ENCODE measurements at regions not wholly inside any gene's neighbourhood (a gene's known extent, or its start where the extent isn't known, plus 50 kb on each side); places are given as distances from the start of the nearest gene placed in this dataset.
"Not testable (repeated sequence)": the region's sequence is repeated elsewhere in the genome, so short reads cannot be mapped to it uniquely, and the experiment has no call there.

DNA sequence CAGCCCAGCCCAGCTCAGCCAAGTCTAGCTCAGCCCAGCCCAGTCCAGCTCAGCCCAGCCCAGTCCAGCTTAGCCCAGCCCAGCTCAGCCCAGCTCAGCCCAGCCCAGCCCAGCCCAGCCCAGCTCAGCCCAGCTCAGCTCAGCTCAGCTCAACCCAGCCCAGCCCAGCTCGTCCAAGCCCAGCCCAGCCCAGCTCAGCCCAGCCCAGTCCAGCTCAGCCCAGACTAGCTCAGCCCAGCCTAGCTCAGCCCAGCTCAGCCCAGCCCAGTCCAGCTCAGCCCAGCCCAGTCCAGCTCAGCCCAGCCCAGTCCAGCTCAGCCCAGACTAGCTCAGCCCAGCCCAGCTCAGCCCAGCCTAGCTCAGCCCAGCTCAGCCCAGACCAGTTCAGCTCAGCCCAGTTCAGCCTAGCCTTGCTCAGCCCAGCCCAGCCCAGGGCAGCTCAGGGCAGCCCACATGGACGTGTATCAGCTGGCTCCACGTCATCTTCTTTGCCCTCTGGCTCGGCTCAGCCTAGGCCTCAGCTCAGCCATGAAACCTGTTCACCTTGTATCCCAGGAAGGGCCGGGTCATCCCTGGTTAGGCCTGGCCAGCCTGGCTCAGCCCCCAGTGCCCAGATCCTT lies 185.6 kb downstream of the TMEM121 start:
- no peak for DNase-seq

DNA sequence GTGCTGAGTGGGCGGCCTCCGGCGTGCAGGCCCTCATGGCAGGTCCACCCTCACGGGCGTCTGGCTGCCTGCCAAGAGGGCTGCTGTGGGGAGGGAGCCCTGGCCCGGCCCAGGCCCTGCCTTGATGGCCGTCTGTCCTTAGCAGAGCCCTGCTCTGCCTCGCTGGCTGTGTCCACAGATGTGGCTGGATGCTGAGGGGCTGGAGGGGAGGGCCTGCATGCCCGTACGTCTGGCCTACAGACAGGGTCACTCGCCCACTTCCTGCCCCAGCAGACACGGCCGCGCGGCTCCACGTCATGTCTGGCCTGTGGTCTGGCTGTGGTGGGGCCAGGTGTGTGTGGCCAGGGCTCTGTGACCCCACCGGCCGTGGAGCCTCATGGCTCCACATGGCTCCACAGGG lies 186.3 kb downstream of the TMEM121 start:
- DNase-seq, result not testable (repeated sequence)

DNA sequence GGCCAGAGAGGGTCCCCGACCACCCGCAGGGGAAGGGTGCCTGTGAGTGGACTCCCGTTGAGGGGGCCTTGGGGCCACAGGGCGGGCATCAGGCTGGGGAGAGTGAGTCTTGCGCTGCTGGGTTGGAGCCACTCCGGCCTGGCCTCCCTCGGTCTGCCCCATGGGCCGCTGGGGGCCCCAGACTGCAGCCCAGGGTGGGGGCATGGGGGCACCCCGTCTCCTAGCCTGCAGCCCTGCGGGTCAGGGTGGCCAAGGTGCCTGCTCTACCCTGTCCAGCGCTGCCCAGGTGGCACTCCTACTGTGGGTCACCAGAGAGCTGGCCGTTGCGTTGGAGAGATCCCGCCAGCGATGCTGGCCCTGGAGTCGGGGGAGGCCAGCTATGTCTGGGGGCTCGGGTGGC lies 186.8 kb downstream of the TMEM121 start:
- not testable (repeated sequence) for DNase-seq

DNA sequence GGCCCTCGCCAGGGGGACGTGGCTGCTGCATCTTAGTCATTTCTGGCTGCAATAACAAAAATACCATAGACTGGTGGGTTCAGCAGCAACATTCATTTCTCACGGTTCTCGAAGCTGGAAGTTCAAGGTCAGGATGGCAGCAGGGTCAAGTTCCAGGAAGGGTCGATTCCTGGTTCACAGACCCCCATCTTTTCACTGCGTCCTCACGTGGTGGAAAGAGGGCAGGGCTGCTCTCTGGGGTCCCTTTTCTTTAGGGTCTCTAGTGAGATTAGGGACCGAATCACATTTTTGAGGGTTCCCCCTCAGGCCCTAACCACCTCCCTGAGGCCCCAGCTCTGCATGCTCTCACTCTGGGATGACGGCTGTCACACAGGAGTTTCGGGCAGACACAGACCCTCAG lies 187.5 kb downstream of the TMEM121 start:
- not testable (repeated sequence) for DNase-seq

DNA sequence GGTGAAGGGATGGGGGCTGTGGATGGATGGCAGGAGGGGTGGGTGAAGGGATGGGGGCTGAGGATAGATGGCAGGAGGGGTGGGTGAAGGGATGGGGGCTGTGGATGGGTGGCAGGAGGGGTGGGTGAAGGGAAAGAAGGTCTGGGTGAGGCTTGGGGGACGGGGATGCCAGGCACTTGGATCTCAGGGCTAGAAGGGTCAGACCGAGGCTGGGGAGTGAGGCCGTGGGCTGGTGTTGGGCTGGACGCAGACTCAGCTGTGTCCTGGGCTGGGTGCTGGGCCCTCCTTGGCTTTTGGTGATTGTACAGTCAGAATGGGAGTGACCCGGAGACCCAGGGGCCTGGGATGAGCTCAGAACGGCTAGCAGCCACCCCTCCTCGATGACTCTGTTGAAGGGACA lies 192.4 kb downstream of the TMEM121 start:
- DNase-seq, result not testable (repeated sequence)

DNA sequence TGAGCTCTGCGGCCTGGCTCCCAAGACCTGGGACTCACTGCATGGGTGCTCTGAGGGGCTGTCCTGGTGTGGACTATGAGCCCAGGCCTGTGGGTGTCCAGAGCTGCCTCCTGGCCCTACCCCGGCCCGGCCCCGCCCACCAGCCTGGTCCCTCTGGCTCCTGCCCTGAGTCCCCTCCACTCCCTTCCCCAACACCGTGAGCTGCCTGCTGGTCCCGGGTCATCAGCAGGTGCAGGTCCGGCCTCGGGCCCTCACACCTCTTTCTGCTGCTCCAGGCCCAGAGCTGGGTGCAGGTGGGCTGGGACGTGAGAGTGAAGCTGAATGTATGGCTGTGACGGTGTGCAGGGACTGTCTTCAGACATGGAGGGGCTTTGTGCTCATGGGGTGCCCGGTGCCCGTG lies 193.7 kb downstream of the TMEM121 start:
- not testable (repeated sequence) for DNase-seq

DNA sequence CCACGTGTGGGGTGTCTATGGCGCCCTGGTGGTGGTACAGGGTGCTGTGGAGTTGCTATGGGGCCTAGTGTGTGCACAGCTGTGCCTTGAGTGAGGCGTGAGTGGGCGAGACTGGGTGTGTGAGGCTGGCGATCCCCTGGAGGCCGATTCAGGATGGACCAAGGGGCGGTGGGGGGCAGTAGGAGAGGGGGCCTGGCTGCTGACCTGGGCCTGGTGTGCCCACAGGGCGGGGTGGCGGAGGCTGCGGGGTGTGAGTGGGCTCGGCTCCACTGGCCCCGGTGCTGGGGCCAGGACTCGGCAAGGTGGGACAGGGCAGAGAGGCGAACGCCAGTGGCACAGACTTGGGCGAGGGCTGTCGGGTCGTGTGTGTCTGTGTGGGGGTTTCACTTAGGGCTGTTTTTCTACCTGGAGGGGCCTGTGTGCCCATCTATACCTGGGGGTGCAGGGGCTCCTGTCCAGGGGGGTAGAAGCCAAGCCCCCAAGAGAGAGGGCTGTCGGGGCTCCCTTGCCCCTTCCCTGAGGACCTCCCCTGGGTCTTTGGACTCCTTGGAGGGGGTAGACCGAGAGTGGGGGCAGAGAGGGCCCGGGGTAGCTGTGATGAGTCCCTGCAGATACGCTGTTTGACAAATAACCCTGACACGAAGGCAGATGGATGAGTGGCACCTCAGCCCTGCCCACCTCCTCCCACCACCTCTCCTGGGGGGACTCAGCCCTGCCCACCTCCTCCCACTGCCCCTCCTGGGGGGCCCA lies 194.6 kb downstream of the TMEM121 start:
- not testable (repeated sequence) for DNase-seq

DNA sequence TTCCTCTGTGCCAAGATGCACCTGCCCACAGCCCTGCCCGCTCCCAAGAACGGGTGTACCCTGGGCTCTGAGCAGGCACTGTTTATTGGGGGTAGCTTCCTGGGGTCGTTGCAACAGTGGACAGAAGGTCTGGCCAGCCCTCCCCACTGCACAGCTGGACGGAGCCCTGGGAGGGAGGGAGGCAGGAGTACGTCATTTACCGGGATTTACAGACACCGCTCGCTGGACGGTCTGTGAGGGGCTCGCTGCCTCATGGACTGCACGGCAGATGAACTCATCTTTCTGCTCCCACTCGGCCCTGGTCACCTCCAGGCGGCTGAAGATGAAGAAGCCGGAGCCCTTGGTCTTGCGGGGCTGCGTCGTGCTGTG lies 195.2 kb downstream of the TMEM121 start:
- DNase-seq, result not testable (repeated sequence)

DNA sequence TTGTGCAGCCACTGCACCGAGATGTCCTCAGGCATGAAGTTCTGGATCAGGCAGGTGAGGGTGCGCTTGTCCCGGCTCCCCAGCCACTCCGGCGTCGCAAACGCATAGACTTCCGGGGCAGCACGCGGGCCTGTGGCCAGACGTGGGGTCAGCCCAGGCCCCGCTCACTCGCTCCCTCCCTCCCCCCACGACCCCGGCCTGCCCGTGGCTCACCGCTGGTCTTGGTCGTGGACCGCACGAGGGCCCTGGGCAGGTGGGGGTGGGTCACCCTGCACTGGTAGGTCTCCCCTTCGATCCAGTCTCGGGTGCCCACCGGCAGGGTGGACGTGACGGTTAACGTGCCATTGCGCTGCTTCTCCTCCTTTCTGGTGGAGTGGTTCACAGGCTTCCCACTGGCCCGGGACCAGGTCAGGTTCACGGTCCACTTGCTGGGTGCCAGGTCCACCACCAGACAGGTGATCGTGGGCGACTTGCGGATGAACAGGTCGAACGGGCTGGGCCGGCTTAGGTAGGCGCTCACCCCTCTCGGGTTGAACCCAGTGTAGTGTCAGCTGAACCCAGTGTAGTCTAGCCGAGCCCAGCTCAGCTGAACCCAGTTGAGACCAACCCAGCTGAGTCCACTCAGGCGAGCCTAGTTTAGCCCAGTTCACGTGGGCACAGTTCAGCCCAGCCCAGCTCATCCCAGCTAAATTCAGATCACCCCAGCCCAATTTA lies 195.8 kb downstream of the TMEM121 start:
- DNase-seq, result not testable (repeated sequence)

DNA sequence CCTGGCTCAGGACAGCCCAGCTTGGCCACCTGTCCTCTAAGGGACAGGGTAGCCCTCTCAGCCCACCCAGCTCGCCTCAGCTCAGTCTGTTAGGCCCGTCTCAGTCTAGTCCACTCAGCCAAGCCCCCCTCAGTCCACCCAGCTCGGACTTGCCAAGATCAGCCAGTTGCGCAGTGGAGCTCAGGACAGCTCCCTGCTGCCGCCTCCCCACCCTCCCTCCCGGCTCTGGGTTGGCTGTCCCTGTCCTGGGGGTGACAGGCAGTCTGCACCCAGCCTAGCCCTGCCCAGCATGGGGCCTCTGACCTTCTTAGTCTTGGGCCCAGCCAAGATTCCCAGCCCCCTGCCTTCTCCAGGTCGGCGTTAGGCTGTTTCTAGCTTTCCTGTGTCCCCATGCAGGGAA lies 196.9 kb downstream of the TMEM121 start:
- not testable (repeated sequence) for DNase-seq

DNA sequence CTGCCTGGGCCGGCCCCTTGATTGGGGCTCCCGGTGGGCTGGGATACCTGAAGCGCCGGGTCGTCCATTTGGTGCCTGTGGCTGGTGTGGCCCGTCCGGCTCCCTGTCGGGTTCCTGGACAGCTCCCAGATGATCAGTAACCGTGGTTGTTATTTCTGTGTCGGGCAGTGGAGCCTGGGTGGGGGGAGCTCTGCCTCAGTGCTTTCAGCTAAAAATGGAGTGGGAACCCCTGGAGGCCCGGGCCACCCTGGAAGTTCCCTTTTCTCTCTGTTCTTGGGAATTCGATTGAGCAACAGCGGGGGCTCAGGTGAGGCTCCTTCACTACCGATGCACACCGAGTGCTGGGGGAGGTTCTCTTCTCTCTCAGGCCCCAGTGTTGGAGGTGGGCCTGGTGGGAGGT lies 197.4 kb downstream of the TMEM121 start:
- DNase-seq, result not testable (repeated sequence)

DNA sequence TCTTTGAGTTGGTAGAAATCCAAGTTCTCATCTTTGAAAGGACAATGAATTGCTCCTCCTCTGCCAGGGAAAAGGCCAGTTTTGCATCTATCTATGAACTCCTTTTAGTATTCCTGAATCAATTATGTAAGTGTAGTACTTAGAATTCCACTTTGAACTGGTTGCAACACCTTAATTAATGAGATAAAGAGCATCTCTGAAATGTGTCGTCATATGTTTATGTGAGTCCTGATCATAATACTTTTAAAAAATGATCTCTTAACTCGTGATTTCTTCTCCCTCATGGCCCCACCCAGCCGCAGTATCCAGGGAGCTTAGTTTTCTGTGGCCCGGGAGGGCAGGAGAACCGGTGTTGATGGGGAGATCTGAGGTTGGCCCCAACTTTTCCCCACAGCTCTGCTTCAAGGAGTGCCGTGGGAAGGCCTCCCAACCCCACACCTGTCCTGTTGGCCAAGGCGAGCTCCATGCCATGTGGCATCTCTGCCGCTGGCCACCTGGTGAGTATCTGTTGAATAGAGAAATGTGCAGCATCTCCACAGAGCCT lies 203.5 kb downstream of the TMEM121 start:
- DNase-seq, result not testable (repeated sequence)

DNA sequence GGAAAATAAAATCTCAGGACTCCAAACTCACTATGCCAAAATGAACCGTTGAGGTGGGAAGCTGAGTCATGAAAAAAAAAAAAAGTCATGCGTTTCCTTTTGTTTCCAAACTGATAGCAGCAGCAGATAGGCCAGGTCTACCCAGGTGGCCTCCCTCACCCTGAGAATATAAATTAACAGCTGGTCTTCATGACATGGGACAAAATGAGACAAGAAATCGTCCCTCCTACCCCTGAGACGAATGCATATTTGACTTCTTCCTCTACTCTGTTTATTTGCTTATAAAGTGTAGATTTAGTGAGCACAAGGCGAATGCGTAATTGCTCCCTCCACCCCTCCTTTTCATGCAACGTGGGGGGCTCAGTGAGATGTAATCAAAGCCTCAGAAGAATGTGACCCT lies 204.3 kb downstream of the TMEM121 start:
- not testable (repeated sequence) for DNase-seq

DNA sequence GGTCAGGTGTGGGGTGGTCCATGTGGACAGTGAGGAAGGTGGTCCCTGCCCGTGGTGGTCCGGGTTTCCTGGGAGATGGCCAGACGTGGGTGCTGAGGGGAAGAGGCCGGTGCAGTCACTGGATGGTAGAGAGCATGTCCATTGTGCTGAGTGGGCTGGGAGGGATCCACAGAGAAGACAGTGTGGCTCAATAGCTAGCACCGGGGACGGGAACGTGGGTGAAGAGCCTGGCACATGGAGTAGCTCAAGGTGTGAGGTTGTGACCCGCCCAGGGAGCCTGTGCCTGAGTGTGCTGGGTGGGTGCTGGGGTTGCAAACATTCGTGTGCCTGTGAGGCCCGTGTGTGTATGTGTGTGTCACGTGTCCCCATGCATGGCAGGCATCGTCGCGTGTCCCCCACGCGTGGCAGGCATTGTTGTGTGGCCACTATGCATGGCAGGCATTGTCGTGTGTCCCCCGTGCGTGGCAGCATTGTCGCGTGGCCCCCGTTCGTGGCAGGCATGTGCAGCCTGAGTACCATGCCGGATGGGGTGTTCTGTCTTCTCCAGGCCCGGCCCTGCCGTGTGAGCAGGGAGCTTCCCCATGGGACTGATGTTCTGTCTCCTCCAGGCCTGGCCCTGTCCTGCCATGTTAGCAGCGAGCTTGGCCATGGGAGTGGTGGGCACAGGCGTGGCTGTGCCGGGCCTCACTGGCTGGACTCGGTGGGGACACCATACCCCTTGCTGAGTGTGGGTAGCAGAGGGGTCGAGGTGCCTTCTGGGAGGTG lies 205.0 kb downstream of the TMEM121 start:
- not testable (repeated sequence) for DNase-seq

DNA sequence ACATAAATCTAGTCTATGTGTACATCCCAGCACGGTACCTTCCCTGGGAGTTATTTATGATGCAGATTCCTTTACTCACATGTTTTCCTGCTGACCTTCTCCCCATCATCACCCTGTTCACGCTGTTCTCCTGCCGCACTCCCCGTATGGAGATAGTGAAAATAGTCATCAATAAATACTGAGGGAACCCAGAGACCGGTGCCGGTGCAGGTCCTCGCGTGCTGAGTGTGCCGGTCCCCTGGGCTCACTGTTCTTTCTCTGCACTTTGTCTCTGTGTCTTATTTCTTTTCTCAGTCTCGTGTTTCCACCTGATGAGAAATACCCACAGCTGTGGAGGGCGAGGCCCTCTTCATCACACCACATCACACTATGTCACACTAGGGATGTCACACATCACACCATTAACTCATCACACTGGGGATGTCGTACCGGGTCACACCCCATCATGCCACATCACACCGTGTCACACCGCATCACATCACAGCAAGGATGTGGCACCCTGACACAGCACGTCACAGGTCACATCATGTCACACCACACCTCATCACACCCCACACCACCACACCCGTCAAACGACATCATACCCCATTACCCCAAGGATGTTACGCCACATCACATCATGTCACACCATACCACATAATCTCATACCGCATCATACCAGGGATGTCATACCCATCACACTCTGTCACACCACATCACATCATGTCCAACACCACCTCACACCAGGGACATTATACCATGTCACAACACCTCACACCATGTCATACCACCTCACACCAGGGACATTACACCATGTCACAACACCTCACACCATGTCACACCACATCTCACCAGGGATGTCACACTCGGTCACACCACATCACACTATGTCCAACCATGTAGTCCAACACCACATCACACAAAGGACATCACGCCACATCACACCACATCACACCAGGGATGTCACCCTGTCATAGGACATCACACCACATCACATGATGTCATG lies 207.0 kb downstream of the TMEM121 start:
- no peak for DNase-seq

DNA sequence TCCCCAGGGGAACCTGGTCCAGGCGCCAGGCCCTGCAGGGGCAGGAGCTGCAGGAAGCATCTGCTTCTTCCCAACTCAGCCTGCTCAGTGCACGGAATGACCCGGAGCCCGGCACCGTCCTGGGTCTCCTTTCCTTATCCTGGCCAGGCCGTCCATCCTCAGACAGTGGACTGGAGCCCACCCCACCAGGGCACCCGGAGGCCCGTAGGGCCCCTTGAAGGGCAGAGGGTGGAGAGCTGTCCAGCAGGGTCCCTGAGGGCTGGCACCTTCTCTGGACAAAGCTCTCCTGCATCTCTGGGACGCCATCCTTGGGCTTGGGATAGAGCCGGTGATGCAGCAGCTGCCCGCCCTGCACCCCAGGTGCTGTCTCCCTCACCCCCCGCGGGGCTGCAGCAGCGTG lies 207.9 kb downstream of the TMEM121 start:
- not testable (repeated sequence) for DNase-seq

DNA sequence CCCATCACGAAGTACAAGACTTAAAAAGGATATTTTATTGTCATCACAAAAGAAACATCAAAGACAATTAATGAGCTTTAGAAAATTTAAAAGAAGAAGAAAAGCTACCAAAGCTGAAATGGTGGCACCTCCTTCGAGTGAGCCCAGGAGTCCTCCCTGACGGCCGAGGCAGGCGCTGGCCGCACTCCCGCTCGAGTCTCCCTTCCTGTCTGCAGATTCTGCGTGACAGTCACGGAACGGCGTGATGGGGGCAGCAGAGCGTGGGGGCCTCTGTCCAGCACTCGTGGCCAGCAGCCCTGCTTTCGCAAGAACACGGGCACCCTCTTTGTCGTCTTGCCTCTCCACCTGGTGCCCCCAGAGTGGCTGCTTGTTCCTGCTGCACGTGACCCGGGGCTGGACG lies 209.9 kb downstream of the TMEM121 start:
- not testable (repeated sequence) for DNase-seq

DNA sequence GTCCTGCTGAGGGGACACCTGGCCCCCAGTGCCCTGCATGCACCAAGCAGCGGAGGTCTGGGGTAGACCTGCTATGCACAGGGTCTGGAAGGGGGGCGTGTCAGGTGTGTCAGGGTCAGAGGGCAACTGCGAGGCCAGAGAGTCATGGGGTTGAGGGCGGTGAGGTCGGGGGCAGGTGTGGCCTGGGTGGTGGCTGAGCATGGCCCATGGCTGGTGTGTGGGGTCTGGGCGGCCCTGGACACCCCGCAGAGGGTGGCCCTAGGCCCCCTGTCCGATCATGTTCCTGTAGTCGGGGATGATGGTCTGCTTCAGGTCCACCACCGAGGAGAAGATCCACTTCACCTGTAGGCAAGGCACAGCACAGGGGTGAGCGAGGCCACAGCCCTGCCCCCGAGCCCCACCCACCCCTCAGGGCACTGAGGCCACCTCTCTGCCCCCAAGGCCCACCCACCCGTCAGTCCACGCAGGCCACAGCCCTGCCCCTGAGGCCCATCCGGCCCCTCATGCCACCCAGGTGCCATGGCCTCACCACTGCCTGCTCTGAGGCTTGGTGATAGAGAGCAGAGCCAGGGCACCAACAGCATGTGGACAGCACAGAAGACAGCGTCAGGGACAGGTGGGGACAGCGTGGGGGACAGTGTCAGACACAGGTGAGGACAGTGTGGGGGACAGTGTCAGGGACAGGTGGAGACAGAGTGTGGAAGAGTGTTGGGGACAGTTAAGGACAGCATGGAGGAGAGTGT lies 211.3 kb downstream of the TMEM121 start:
- no peak for DNase-seq

DNA sequence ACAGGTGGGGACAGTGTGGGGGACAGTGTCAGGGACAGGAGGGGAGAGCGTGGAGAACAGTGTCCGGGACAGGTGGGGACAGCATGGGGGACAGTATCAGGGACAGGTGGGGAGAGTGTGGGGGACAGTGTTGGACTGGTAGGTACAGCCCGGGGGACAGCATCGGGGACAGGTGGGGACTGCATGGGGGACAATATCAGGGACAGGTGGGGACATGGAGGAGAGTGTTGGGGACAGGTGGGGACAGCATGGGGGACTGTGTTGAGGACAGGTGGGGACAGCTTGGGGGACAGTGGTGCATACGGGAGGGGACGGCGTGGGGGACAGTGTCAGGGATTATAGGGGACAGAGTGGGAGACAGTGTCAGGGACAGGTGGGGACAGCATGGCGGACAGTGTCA lies 212.3 kb downstream of the TMEM121 start:
- no peak for DNase-seq

DNA sequence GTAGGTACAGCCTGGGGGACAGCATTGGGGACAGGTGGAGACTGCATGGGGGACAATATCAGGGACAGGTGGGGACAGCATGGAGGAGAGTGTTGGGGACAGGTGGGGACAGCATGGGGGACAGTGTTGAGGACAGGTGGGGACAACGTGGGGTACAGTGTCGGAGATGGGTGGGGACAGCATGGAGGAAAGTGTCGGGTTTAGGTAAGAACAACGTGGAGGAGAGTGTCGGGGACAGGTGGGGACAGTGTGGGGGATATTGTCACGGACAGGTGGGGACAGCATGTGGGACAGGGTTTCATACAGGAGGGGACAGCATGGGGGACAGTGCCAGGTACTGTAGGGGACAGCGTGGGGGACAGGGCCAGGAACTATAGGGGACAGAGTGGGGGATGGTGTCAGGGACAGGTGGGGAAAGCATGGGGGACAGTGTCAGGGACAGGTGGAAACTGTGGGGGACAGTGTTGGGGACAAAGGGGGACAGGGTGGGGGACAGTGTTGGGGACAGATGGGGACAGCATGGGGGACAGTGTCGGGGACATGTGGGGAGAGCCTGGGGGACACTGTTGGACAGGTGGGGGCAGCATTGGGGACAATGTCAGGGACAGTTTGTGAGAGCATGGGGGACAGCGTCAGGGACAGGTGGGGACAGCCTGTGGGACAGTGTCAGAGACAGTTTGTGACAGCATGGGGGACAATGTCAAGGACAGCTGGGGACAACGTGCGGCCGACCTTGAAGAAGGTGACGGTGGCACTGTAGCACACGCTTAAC lies 213.1 kb downstream of the TMEM121 start:
- no peak for DNase-seq

Measured in activated CD8-positive, alpha-beta memory T cell treated with anti-CD3 and anti-CD28 coated beads, Interleukin-2, amount 50 U/mL, for 4 hours (primary cell).